DMS53 (cell line): ENCODE measurements at regions not wholly inside any gene's neighbourhood (a gene's known extent, or its start where the extent isn't known, plus 50 kb on each side); places are given as distances from the start of the nearest gene placed in this dataset.

ENCODE experiments used
- DNase-seq: peaks from one replicate; lab custom pipeline; 2025; lab: John Stamatoyannopoulos, UW

DNA sequence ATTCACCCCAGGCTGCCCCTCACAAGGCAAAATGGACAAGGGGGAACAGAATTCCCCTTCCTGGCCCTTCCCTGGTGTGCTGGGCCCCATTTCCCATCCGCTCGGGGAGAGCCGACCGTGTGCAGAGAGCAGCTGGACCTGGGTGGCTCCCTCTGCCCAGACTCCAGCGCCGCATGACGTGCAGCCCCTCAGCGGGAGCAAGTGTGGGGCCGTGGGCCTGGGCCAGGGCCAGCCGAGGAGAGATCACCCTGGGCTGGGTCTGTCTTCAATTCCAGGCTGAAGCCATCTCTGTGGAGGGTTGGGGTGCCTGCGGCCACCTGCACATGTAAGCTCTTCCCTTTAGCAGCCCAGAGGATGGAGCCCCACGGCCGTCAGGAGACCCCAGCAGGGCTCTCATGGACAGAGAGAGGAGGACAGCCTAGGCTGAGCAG lies 241.8 kb downstream of the TTLL2 start:
- no peak for DNase-seq

GRCh38 chr6:167567142-167568033 lies 242.5 kb downstream of the TTLL2 start:
- DNase-seq: no peak

DNA sequence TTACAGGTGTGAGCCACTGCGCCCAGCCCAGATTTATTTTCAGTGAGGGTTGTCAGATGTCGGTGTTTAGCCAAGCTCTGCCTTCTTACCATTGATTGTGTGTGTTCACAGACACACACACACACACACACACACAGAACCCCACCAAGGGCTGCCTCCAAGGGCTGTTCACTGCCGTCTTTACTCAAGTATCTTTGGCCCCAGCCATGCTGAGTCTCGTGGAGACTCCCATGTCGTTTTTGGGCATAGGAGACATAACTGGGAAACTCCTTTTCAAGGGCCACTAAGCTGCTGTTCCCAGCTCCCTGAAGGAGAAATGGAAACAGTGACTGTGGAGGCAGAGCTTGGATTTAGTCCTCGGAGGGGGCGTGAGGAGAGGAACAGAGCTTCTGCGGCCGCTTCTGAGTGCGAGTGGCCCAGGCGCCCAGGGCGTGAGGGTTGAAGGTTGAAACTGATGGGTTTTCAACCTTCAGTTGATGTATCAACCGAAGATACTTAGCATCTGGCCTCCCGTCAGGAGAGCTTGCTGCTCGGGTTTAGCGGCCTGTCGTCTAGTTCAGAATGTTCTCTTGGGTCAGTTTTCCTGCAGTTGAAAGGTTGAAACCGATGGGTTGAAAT lies 243.6 kb downstream of the TTLL2 start:
- no peak for DNase-seq

- no peak for DNase-seq
Observed at GRCh38 chr6:167569041-167569805, 244.3 kb downstream of the TTLL2 start.

DNA sequence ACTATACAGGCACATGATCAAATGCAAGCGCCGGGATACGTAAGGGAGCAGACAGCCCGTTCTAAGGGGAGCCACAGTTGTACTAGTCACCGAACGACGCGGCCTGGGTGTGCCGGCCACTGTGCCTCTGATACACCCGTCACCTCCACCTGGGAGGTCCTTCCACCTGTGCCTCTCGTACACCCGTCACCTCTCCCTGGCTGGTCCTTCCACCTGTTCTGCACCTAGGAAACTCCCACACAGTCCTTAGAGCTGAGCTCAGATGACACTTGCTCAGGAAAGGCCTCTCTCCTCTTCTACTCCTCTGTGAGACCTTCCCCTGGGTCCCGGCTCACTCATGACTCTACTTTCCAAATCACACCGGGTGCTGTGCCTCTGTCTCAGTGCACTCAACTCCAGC lies 245.0 kb downstream of the TTLL2 start:
- no peak for DNase-seq

DNA sequence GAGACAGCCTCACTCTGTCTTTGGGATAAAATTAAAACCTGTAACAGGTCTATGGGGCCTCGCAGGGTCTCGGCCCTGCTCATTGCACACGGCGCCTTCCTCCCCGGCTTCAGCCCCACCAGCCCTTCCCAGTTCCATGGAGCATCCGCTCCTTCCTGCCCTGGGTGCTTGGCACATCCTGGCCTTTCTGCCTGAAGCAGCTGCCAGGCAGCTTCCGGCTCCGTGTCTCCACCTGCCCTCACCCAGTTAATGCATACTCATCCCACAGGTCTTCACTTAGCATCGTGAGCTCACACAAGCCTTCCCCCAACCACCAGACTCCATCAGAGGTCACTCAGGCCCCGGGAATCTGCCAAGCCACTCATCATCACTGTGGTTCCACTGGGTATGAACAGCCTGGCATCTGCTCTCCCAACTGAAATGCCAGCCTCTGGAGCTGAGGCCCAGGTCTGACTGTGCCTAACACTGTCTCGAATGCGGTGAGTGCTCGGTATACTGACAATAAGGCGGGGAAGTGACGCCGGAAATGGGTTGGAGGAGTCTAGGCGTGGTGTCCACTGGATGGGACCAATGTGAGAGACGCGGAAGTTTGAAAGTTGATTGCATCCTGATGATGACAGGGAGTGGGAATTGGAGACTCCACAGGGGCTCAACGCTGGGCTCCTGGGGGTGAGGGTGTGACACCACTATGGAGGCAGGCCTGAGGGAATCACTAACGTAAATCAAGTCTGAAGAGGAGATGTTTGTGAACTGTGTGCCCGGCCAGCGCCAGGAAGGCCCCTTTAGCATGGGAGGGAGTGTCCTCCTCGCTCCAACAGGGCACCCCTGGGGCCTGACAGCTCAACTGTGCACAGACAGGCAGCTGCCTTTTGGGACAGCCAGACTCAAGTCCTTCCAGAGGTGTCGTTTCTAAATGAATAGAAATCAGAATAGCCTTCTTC lies 245.8 kb downstream of the TTLL2 start:
- DNase-seq: no peak

GRCh38 chr6:167571550-167571949 lies 246.7 kb downstream of the TTLL2 start:
- no peak for DNase-seq

DNA sequence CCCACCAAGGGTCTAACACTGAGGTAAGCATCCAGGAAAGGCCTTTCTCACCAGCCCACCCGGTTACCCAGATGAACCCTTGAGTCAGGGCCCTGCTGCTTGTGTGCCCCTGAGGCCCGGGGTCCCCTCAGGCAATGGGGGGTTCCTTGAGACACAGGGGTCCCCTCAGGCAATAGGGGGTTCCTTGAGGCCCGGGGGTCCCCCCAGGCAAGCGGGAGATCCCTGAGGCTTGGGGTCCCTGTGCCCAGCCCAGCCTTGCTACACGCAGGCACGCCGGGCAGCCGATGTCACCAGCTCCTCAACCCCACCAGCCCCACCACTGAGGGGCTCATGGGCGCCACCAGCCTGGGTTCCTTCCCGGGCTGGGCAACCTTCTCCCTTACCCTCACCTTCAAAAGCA lies 247.2 kb downstream of the TTLL2 start:
- no peak for DNase-seq

- DNase-seq: no peak
Observed at GRCh38 chr6:167572841-167573271, 248.0 kb downstream of the TTLL2 start.

DNA sequence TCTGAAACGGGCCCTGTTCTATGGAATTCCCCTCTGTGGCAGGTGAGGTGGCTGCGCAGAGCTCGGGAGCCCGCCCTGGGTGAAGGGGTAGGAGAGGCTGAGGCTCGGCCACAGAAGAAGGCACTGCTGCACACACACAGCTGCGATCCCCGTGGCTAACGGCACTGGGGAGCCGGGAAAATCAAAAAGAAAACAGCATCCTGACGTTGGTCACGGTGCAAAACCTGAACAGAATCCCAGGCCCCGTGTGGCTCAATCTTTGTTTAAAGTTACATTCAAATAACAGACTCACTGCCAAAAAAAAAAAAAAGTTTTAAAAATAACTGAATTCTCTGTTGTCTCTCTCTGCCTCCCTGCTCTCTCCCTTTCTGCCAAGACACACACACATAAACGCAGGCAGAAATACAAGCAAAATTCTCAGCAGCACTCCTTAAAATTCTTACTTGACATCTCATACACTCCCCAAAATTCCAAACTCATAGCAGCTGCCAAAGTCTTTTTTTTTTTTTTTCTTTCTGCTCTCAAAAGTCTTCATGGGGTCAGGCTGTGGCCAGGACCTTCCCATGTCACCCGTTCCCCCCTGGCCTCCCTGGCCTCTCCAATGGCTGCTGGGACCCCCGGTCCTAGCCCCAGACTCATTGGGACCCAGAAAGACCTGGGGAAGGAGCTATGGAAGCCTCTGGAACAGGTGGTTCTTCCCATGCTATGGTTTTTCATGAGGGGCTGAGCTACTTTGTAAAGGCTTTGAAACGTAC lies 248.8 kb downstream of the TTLL2 start:
- DNase-seq: no peak

GRCh38 chr6:167574431-167575151 lies 249.7 kb downstream of the TTLL2 start:
- no peak for DNase-seq

DNA sequence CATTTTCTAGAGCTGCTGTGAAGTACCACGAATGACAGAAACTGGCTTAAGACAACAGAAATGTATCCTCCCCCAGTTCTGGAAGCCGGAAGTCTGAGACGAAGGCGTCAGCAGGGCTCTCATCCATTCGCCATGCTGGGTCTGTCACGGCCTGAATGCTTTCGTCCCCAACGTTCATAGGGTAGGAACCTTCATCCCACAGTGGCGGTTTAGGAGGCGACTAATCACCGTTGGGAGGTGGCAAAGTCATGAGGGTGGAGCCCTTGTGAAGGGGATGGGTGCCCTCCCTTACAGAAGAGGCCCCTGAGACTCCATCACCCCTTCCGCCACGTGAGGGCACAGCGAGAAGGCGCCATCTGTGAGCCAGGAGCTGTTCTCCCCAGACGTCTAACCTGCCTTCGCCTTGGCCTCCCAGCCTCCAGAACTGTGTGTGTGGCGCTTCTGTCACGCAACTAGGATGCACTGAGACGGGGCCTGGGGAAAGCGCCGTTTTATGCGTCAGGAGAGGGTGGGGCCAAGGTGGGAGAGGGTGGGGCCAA lies 250.3 kb downstream of the TTLL2 start:
- DNase-seq: no peak

- no peak for DNase-seq
Observed at GRCh38 chr6:167576050-167576741, 250.5 kb upstream of the AFDN start.

- no peak for DNase-seq
Observed at GRCh38 chr6:167576828-167577503, 249.7 kb upstream of the AFDN start.

GRCh38 chr6:167577891-167578361 lies 248.8 kb upstream of the AFDN start:
- no peak for DNase-seq

DNA sequence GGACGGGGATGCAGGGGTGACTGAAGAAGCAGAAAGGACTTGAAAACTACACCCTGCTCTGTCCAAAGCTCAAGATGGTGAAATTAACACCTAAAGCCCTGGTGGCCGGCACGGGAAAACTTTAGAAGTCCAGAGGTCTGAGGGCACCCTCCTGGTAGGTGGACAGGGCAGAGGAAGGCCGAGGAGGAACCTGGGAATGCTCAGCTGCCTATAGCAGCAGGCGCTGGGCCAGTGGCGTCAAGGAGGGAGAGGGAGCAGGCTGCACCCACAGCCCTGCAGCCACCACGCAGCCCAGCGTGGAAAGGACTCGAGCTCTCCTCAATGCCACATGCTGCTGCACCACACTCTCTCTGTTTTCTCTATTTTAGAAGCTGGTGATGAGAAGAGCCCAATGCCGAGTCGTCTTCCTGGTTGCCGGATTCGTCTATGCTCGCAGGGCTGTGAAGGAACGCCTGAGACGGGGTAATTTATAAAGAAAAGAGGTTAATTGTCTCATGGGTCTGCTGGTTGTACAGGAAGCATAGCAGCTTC lies 248.3 kb upstream of the AFDN start:
- no peak for DNase-seq

GRCh38 chr6:167579806-167580618 lies 246.7 kb upstream of the AFDN start:
- DNase-seq: no peak

DNA sequence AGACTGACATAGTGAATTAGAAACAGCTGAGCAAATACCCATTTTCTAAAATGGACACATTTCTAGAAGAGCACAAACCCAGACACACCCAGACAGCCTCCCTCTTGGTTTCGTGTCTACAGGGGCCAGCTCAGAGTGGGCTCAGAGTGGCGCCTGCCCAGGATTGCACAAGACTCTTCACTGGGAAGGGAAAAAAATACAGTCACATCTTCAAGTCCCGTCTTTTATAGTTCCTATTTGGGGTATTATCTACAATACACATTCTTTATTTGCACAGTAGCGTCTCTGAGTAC lies 246.1 kb upstream of the AFDN start:
- no peak for DNase-seq
